ENCODE measurements at regions not wholly inside any gene's neighbourhood (a gene's known extent, or its start where the extent isn't known, plus 50 kb on each side); places are given as distances from the start of the nearest gene placed in this dataset.
A peak's percentile ranks its signal among the peaks of the same experiment; 100 is the strongest.

DNA sequence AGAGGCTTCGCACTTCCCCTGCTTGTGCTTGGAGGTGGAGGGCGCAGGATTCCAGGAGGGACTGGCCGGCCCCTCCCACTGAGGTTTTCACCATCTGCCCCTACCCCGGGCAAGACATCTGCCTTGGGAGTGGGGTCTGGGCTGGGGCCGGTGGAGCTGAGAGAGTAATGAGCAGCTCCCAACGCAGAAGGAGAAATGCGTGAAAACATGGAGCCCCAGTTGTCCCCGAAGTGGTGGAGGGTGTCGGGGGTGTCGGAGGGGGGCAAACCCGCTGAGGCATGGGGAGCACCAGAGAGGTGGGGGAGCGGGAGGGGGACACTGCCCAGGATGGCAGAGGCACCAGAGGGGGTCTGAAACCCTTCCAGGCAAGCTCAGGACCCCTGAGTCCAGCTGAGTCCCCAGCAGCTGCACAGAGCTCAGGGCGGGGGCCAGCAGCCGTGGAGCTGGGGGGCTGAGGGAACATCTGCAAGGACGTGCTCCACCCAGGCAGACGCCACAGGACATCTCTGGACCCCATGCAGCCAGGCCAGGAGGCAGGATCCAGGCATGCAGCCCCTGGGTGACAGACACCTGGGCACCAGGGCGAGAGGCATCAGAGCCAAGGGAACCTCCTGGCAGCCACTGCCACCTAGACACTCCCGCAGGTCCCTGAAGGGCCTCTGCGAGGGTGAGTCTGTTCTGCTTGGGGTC is 110.6 kb downstream of the SIK1 start:
- DNase-seq = no peak

DNA sequence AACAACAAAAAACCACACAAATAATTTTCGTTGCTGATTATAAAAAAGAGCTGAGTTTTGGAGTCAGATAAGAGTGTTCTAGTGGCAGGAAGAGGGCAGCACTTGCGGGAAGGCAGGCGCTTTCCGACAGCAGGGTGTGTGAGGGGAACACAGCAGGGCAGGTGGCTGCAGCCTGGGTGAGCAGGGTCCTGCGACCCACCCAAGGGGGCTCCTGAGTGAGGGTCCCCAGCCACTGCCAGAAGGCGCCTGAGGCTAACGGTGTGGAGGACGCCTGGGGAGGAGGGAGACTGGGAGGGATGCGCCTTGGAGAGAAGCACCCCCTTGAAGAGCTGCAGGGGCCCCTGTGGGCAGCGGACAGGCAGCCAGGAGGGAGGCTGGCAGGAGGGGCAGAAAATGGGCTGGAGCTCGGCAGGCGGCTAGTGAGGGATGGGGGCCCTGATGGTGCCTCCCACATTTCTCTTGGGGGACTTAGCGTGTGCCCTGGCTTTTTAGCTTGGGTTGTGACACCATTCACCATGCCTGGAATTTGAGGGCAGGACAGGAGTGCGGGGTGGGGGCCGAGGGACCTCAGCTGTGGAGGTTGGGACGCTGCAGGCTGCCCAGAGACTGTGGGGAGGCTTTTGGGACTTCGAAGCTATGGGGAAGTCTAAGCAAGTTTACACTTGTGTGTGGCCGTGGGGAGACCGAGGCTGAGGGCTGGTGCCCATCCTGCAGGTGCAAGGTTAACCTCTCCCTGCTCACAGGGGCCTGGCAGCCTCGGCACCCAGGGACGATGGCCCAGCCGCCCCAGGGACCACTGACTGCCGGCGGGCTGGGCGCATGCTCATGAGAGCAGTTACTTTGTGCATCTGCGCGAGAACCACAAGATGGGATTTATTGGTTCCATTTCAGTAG is 111.4 kb downstream of the SIK1 start:
- no peak for DNase-seq

DNA sequence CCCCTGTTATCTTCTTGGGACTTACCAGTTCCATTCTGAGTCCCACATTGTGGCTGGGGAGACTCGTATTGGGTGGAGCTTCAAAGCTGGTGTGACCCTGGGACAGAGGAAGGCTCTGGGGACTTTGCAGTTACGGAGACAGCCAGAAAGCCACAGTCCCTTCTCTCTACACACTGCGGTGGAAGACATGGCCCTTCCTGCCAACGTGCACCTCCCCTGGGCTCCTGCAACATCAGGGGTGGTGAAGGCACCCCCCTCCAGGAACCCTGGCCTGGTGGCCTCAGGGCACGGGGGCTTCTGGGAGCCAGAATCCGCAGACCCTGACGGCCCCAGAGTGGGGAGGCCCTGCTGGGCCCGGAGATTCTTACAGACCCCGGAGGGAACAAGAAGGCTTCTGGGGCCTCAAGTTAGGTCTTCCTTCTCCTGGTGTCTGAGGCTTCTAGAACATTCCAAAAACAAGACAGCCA is 113.0 kb downstream of the SIK1 start:
- DNase-seq = no peak

DNA sequence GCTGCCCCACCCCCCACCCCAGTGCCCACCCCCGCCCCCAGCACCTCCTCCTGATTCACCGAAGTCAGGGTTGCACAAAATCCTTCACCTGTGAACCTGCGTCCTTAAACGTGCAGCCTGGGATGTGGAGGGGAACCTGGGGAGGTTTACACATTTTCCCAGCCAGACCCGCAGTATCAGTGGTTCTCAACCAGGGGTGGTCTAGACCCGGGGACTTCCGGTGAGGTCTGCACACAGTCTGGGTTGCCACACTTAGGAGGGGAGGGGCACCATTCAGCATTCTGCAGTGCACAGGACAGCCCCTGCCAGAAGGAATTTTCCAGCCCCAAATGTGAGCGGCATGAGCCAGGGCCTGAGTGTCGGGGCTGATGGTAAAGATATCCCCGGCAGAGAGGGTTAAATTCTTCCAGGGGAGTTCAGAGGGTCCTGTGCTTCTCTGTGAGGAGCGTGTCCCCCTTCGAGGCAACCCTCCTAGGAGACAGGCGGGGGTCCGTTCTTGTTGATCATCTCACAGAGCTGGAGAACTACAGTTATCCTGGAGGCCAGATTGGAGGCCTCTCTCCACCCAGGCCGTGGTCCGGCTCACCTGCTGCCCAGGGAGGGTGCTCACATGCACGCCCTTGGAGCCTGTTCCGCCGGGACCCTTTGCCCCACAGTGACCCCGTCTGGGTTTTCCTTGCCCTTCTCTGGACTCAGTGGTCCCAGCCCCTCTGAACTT is 113.6 kb downstream of the SIK1 start:
- no peak for DNase-seq

DNA sequence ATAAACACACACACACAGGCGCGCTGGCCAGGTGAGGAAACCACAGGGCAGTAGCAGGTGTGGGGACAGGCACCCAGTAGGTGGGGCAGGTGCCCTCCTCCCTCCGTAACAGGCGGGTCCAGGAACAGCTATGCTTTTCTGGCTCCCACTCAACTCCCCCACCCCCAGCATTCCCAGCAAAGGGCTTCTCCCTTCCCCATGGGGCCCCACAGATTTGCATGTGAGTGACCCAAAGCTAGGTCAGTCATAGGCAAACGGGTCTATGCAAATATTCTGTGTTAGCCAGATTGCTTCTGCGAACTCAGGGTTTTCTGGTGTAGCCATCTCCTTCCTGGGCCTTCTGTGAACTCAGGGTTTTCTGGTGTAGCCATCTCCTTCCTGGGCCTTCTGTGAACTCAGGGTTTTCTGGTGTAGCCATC is 114.2 kb downstream of the SIK1 start:
- DNase-seq = no peak

DNA sequence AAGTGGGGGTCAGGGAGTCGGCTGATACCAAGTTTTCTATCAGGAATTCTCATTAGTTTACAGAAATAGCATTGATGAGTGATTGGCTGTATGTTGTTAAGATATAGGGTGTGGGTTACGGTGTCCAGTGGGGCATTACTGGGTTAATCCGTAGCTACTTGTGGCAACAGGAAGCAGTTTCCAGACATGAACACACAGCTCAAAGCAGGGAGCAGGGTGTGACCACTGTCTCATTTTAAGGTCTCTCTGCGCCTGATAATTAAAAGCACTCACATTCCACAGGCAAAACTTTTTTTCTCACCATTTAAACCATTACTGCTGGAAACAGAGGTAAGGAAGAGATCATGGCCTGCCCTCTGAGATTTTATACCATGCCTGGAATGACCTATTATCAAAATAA is 114.9 kb downstream of the SIK1 start:
- no peak for DNase-seq

DNA sequence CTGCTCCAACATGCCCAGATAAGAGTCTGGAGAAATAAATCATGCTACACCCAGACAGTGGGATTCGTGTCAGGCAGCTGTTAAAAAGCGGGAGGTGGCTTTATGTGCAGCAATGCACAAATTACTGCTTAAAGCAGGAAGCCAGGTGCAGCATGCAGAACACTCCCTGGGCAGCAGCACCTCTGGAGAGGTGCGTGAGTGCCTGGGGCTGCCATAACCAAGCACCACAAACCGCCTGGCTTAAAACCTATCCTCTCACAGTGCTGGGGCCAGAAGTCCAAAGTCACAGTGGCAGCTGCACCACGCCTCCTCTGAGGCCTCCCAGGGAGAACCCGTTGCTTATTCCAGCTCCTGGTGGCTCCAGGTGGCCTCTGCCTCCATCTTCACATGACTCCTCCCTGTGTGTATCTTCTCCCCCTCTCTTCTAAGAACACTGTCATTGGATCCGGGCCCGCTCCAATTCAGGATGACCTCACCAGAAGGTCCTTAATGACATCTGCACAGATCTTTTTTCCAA is 115.6 kb downstream of the SIK1 start:
- no peak for DNase-seq

DNA sequence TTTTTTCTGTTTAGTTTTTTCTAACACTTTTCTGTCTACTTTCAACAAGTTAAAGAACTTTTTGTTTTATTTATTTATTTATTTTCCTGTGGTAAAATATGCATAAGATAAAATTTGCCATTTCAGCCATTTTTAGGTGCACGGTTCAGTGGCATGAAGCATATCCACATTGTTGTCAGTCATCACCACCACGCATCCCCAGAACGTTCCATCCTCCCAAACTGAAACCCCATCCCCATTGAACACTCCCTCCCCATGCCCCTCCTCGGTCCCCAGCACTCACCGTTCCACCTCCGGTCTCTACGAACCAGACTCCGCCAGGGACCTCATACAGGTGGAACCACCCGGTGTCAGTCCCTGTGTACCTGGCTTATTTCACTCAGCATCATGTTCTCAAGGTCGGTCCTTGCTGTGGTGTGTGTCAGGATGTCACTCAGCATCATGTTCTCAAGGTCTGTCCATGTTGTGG is 118.1 kb downstream of the SIK1 start:
- no peak for DNase-seq

DNA sequence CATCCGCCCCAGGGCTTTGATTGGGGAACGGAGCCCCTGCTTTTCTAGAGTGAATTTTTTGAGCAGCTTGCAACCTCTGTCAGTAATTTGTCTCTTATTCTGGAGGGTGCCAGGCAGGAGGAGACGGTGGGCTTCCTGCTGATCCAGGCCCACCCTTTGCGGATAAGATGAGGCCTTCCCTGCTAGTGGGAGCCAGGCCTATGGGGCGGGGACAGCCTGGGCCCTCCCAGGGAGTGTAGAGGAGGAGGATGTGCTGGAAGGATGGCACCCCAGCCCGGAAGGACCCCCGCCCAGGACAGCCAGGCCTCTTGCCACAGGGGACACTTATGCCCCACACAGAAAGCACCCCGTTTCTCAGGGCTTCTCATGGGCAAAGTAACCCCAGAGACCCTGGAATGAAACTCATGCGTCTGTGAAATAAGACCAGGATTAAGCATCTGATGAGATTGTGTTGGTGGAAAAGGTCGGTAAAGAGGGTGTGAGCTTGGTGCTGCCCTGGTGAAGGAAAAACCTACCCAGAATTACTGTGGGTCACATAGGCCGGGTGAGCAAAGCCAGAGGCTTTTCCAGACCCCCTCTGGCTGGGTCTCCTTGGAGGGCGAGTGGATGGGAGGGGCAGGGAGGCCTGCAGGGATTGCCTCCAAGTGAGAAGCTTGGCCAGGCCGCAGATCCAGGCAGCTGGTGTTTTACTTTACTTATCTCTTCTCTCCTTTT is 118.7 kb downstream of the SIK1 start:
- DNase-seq = no peak

DNA sequence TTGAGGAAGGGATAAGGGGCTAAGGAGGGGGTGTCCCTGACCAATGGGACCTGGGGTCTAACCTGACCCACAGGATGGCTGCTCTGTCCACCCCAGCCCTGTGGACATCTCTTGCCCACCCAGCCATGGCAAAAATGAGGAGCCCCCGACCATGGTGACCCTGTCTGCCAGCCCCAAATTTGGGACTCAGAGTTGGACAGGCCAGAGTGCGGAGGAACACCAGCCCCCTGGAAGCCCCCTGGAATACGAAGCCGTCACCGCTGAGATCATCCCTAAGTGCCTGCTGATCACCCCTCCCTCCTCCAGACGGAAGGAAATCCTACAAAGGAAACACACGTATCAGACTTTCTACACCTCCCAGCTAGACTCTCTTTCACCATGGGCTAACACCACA is 119.3 kb downstream of the SIK1 start:
- DNase-seq = no peak

DNA sequence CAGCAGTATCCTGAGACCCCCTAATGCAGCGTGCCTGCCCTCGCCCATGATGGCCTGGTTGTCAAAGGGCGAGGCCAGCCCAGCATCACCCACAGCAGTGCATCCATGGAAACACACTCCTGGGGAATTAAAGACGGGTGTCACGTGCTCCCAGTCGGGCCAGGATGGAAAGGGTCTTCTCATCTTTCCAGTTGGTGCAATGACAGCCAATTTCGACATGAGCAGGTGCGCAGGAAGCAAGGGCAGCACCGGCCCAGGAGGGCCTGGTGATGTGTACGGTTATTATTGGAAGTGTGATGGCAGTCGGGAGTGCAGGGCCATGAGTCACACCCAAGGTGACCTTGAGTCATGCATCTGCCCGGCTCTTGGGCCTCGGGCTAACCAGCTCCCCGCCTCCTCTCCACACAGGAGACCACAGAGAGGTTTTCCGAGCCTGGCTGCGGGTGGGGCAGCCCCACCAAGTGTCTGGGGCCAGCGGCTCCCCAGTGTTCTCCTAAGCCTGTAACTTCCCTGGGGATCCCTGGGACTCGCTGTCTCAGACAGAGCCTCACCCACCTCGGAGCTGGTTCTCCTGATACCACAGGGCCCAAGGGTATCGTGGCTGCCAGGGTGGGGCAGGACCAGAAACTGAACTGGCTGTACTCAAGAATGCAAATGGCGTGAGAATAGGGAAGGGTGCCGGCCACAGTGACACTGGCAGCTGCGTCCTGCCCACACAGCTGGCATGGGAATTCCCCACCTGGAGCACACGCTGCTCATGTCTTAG is 119.8 kb downstream of the SIK1 start:
- peak; percentile 30 for DNase-seq

DNA sequence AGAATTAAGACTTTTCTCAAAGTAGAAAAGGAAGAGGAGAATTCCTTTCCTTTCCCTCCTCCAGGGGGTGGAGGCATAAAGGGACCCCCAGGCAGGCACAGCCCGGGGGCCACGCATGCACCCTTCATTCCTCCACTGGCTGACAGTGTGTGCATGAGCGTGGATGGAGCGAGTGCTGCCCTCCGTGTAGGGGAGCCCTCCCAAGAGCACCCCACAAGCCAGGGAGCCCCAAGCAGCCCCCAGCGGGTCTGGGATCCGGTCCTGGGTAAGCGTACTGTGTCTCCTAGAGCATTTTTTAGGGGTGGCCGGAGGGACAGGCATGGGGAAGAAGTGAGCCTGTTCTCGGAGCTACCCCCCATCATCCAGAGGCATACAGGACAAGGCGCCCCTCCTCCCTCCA is 120.5 kb downstream of the SIK1 start:
- DNase-seq = no peak

DNA sequence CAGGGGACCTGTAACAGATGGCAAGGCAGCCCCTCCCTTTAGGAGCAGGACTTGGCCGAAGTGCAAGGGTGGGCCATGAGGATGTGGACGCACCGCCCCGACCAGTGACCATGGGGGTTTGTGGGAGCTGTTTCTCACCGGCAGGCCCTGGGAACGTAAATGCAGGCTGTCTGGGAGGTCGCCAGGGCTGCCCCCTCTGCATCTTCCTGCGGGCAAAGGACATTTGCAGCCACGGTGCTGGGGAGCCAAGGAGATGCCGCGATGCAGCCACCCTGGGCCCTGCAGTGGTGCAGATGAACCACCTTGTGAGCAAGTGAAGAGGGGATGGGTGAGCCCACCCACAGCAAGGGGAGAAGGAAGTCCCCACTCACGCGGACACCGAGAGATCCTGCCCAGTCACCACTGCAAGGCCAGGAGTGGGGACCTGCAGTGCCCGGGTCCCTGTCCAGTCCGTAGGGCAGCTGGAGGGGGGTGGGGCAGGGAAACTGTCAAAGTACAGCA is 121.1 kb downstream of the SIK1 start:
- no peak for DNase-seq

DNA sequence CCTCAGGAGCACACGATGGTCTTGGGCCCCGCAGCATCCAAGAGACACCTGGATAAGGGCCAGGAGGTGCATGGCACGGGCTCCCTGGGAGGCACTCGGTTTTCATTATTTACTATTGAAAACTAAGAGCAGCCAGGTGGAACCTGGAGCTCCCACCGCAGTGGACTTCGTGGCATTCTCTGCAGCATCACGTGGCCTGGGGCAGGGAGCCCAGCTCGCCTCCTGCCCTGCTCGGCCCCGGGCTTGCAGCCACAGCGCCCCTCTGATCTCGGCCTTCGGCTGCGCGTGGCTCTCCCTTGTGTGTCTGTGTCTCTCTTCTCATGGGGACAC is 121.6 kb downstream of the SIK1 start:
- no peak for DNase-seq

DNA sequence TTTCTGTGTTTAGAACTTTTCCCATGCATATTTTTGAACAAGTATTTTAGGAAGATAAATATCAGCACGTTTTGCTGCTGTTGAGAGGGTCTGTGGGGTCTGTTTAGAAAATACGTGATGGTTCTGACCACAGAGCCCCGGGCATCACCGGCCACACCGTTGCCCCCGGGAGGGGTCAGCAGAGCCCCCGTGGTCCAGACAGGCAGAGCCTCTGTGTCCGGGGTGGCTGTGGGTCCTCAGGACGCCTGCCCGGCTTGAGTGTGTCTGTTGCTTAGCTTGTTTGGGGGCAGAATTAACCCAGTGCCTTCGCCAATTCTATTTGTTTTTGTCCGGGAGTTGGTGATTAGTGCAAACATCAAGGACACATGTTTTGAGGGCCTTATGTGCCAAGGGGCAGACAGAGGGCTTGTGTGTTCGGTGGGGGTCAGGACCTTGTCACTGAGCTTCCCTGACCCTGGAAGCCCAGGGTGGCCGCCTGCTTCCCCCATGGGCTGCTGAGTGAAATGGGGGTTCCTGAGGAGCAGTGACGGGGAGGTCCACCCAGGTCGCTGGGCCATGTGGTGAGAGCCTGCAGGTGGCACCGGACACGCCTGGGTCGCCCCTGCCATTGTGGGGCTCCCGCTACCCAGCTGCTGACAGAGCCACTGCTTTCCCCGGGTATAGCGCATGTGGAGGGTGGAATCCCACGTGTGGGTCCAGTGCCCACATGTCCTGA is 122.2 kb downstream of the SIK1 start:
- DNase-seq = no peak

DNA sequence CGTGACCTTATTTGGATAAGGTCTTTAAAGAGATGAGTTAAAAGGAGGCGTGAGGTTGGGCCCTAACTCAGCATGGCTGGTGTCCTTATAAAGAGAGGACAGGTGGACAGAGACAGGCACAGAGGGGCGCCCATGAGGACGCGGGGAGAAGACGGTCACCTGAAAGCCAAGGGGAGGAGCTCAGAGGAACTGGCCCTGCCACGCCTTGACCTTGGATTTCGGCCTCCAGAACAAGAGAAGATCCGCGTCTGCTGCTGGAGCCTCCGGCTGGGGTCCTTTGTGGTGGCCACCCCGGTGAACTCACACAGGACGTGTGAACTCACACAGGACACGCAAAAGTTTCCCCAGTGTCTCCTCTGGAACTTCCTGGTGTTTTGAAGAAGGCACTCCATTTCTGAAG is 122.7 kb downstream of the SIK1 start:
- DNase-seq = no peak

DNA sequence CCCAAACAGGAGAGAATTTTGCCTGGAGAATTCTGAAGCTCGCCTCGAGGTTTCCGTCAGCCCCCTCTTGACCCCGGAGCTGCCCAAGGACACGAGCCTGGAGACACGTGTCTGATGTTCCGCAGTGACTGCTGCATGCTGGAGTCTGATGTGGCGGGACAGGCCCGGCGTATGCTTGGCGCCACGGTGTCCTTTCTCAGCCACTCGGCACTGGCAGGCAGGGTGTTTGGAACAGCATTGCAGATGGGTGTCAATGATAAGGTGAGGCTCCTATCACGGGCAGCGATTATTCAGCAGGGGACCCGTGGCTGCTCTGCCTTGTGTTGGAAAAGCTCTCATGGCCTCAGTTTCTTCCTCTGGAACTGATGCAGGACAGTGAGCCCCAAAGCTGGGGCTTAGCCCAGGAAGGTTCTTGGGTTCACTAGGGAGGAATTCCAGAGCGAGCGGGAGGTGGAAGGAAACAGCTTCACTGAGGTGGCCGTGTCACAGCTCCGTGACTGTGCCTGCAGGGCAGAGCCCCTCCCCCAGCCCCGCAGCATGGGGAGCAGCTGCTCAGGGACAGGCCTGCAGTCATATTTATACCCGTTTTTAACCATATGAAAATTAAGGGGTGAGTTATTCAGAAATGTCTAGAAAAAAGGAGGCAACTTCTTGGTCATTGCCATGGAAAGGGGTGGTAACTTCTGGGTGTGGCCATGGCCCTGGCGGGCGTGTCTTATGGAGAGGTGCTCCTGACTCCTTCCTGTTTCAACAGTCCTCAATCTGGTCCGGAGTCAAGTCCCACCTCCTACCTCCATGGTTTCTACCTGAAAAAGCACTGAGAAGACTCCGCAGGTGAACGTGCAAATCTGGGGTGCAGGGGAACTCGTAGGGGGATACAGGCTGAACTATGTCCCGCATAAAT is 123.4 kb downstream of the SIK1 start:
- no peak for DNase-seq

DNA sequence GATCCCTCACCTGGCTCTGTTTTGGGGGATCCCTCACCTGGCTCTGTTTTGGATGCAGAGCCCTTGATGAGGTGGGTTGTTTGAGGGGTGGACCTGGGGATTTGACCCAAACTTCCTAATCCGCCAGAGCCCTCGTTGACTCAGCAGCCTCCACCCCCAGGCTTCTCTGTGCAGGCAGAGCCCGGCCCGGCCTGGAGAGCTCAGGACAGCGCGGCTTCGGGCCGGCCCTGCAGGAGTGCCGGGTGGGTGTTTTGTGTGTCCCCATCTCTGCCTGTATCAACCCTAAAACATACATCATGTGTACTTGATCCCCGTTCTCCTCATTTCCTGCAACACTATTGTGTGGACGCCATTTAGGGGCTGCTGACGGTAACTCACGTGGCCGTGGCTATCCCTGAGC is 124.2 kb downstream of the SIK1 start:
- DNase-seq = no peak

DNA sequence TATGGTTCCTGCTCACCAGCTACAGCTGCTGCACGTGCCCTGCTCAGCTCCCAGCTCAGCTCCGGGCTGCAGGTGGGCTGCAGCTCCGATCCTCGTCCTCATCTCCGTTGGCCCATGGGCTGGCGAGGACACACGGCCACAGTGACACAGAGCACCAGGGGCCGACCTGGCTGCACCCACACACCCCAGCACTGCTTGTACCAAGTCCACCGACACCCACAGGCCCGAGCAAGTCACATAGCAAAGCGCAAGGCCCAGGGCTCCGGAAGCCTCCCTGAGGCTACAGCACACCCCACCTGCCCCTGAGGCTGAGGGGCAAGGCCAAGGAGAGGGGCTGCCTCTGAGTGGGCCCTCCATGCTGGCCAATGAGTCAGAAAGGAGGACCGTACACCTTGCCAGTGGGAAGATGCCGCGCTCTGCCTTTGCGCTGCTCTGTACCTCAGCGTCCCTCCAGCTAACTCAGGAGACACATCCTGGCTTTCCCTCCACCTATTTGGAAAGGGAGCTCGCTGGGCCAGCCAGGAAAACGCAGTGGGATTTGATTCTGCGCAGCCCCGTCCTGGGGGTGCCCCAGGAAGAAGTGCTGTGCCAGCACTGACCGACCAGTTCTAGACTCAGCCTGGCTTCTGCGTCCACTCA is 124.8 kb downstream of the SIK1 start:
- no peak for DNase-seq
